Calu3 (cell line): ENCODE measurements at regions not wholly inside any gene's neighbourhood (a gene's known extent, or its start where the extent isn't known, plus 50 kb on each side); places are given as distances from the start of the nearest gene placed in this dataset.
"Not testable (repeated sequence)": the region's sequence is repeated elsewhere in the genome, so short reads cannot be mapped to it uniquely, and the experiment has no call there.

Source experiments
- BruUV-seq: library from RNA; stranded (reverse); fragments of 400-500 nt; replicated peaks from 2 replicates; lab custom pipeline; 2021; lab: Mats Ljungman, UMichigan
- CTCF ChIA-PET: fragments of 300-600 bp; sonication (Branson Sonifier 250); formaldehyde crosslinking; loops from one replicate; lab custom pipeline; 2022; ENCODE audit warnings: antibody characterized with exemption; lab: Charles Lee
- DNase-seq: peaks from one replicate; pipeline ENCODE4 v3.0.0; 2022
- H3K27ac Mint-ChIP-seq: one replicate; pipeline ENCODE4 v1.8.0; 2022; ENCODE audit warnings: mixed read lengths; ENCODE audit not compliant: unreplicated experiment
- H3K27me3 Mint-ChIP-seq: one replicate; pipeline ENCODE4 v1.8.0; 2022; ENCODE audit warnings: mixed read lengths; ENCODE audit not compliant: unreplicated experiment
- H3K36me3 Mint-ChIP-seq: one replicate; pipeline ENCODE4 v1.8.0; 2022; ENCODE audit warnings: mild to moderate bottlenecking, moderate library complexity, mixed read lengths; ENCODE audit not compliant: insufficient read depth, unreplicated experiment
- H3K4me1 Mint-ChIP-seq: one replicate; pipeline ENCODE4 v1.8.0; 2022; ENCODE audit warnings: mild to moderate bottlenecking, low read depth, mixed read lengths; ENCODE audit not compliant: unreplicated experiment
- H3K4me3 Mint-ChIP-seq: one replicate; pipeline ENCODE4 v1.8.0; 2022; ENCODE audit warnings: mild to moderate bottlenecking, low read depth, moderate library complexity, mixed read lengths; ENCODE audit not compliant: unreplicated experiment
- H3K9me3 Mint-ChIP-seq: one replicate; pipeline ENCODE4 v1.8.0; 2022; ENCODE audit warnings: low read depth, mixed read lengths; ENCODE audit not compliant: unreplicated experiment
- intact Hi-C: fragments of 100-400 bp; cut with micrococcal nuclease; formaldehyde crosslinking; loops from one replicate; pipeline ENCODE4 v1.10.0; 2022; ENCODE audit not compliant: unreplicated experiment

DNA sequence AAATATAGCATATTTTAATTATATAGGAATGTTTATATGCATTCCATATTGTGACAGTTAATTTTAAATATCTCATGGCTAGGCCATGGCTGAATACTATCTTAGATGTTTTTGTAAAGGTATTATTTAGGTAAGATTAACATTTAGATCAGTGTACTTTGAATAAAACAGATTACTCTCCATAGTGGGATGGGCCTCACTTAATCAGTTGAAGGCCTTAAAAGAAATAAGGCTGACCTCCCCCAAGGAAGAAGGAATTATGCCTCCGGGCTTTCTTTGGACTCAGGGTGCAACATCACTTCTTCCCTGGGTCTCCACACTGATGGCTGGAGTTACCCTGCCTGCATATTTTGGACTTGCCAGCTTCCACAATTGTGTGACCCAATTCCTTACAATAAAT, 113.4 kb downstream of the SEPTIN7 start:
- H3K27me3 Mint-ChIP-seq, H3K9me3 Mint-ChIP-seq, BruUV-seq, H3K4me3 Mint-ChIP-seq, H3K27ac Mint-ChIP-seq, CTCF ChIA-PET, H3K36me3 Mint-ChIP-seq, intact Hi-C loops, DNase-seq, H3K4me1 Mint-ChIP-seq: not testable (repeated sequence)

DNA sequence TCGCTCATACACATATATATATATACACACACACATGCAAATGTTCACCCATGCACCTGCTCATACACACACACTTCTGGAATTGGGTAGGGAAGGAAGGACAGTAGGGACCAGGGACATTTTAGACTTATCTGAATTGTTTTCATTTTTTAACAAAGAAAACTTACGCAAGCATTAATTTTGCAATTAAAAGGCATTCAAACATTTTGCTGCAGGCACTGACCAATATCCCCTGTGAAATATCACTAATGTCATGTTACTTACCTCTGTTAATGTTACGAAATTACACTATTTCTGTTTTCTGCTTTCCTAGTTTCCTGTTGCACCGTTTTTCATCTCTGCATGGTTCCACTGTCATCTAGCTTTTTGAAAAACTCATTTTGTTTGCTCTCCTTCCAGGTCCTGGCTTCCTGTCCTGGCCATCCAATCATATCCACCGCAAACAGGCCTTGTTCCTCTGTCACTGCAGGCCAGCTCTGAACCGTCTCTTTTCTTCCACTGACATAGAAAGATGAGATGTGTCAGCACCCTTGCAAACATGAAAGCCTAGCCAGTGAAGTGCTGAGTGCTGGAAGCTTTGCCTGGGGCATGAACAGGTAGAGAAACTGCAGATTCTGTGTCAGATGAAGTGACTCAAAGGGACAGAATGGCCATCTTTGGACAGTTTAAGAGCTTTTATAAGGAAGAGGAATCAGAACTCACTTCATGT, 114.5 kb downstream of the SEPTIN7 start:
- DNase-seq, H3K36me3 Mint-ChIP-seq, H3K9me3 Mint-ChIP-seq, CTCF ChIA-PET, BruUV-seq, H3K4me3 Mint-ChIP-seq, H3K27me3 Mint-ChIP-seq, intact Hi-C loops, H3K27ac Mint-ChIP-seq, H3K4me1 Mint-ChIP-seq: not testable (repeated sequence)

DNA sequence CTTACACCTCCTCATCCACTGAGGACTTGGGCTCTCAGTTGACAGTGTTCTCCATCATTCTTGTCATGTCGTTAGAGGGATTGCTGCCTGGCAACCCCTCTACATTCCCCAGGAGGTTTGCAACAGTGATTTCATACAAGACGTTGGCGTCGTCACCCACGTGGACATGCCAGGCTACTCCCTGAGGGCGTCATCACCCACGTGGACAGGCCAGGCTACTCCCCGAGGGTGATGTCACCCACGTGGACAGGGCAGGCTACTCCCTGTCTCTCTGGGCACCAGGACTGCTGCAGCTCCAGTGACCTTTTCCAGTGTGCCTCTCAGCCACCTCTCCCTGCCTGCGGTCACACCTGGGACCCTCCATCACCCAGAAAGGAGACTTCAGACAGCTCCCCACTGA, 117.4 kb downstream of the SEPTIN7 start:
- intact Hi-C loops, H3K27ac Mint-ChIP-seq, H3K4me3 Mint-ChIP-seq, H3K27me3 Mint-ChIP-seq, DNase-seq, H3K9me3 Mint-ChIP-seq, CTCF ChIA-PET, H3K4me1 Mint-ChIP-seq, H3K36me3 Mint-ChIP-seq, BruUV-seq: not testable (repeated sequence)

DNA sequence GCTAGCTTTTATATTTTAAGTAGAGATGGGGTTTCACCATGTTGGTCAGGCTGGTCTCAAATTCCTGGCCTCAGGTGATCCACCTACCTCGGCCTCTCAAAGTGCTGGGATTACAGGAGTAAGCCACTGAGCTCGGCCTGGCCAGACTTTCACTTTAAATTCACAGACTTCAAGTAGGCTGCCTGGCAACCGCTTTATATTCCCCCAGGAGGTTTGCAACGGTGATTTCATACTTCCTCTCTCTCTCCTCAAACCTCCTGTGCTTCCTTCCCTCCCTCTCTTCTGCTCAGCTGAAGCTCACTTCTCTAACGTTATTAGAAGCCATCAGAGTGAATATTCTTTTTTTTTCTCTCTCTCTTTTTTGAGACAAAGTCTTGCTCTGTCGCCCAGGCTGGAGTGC, 118.8 kb downstream of the SEPTIN7 start:
- BruUV-seq, result not testable (repeated sequence)

DNA sequence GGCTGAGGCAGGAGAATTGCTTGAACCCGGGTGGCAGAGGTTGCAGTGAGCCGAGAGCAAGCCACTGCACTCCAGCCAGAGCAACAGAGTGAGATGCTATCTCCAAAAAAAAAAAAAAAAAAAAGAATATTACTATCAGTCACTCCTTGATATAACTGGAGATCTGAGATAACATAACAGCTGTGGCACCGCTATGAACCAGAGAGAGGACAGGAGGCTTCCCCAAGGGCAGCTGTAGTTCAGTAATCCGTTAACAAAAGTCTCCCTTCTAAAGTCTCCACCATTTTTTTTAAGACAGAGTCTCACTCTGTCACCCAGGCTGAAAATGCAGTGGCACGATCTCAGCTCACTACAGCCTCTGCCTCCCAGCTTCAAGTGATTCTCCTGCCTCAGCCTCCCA, 120.5 kb downstream of the SEPTIN7 start:
- H3K4me3 Mint-ChIP-seq, H3K27ac Mint-ChIP-seq, DNase-seq, BruUV-seq, H3K36me3 Mint-ChIP-seq, H3K4me1 Mint-ChIP-seq, H3K27me3 Mint-ChIP-seq, intact Hi-C loops, H3K9me3 Mint-ChIP-seq: not testable (repeated sequence)
- CTCF ChIA-PET, result interaction anchor here (0.6 kb wide), 1 partner anchor 335 kb away, joined by 3 read pairs; no protein-coding TSS in a partner anchor

More for the DNA sequence above, 118.8 kb downstream of the SEPTIN7 start:
- H3K27ac Mint-ChIP-seq, intact Hi-C loops, H3K36me3 Mint-ChIP-seq, DNase-seq, H3K27me3 Mint-ChIP-seq, CTCF ChIA-PET, H3K4me1 Mint-ChIP-seq, H3K9me3 Mint-ChIP-seq, H3K4me3 Mint-ChIP-seq: not testable (repeated sequence)

DNA sequence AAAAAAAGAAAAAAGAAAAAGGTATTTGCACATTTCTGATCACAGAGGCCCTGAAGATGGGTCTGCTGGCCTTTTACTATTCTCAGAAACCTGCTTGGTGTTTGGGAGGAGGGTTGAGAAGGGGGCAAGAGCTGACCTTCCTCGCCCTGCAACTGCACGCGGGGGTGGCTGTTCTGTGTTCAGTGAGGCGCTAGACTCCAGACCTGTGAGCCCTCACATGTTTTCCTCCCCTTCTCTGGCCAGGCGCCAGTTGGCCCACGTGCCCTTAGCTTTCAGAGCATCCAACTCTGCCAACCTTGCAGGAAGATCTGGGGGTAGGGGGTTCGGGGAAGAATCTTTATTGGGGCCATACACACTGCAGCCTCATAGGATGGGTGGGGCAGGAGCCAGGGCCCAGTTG, 123.8 kb downstream of the SEPTIN7 start:
- CTCF ChIA-PET, result not testable (repeated sequence)

DNA sequence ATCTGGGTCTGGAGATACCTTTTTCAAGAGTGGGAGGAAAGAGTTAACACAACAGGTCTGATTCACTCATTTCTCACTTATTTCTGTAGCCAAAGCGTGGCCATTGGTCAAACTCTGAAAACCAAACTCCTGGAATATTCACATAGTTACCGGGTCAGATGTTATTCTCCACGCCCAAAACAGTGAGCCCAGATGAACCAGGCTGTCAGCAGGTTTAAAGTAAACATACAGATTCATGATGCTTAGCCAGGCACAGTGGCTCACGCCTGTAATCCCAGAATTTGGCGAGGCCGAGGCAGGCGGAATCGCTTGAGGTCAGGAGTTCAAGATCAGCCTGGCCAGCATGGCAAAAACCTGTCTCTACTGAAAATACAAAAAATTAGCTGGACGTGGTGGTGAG, 126.1 kb downstream of the SEPTIN7 start:
- H3K9me3 Mint-ChIP-seq, BruUV-seq, DNase-seq, H3K36me3 Mint-ChIP-seq, H3K4me3 Mint-ChIP-seq, intact Hi-C loops, H3K27ac Mint-ChIP-seq, CTCF ChIA-PET, H3K4me1 Mint-ChIP-seq, H3K27me3 Mint-ChIP-seq: not testable (repeated sequence)

More for the DNA sequence above, 123.8 kb downstream of the SEPTIN7 start:
- H3K27ac Mint-ChIP-seq, BruUV-seq, H3K4me3 Mint-ChIP-seq, DNase-seq, H3K9me3 Mint-ChIP-seq, H3K4me1 Mint-ChIP-seq, intact Hi-C loops, H3K27me3 Mint-ChIP-seq, H3K36me3 Mint-ChIP-seq: not testable (repeated sequence)

DNA sequence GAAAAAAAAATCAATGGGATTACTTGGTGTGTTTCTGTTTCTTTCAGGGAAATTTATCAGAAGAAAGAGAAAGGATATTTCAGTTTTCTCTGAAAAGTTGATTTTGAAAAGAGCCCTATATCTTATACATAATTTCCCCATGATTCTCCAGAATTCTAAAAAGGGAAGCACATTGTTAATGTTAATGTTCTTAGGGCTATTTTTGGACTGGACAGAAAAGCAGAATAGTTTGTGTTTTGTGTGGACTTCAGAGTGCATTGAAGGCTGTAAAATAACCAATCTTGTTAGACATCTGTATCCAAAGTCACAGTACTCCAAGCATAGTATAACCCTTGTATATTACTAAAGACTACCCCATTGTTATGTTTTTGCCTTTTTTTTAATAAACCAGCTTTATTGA, 130.3 kb downstream of the SEPTIN7 start:
- H3K36me3 Mint-ChIP-seq, H3K4me1 Mint-ChIP-seq, intact Hi-C loops, BruUV-seq, H3K27ac Mint-ChIP-seq, H3K4me3 Mint-ChIP-seq, DNase-seq, H3K27me3 Mint-ChIP-seq, H3K9me3 Mint-ChIP-seq: not testable (repeated sequence)
- CTCF ChIA-PET, result interaction anchor here (0.7 kb wide), 2 partner anchors 528 to 529 kb away, joined by 3 read pairs; no protein-coding TSS in a partner anchor

DNA sequence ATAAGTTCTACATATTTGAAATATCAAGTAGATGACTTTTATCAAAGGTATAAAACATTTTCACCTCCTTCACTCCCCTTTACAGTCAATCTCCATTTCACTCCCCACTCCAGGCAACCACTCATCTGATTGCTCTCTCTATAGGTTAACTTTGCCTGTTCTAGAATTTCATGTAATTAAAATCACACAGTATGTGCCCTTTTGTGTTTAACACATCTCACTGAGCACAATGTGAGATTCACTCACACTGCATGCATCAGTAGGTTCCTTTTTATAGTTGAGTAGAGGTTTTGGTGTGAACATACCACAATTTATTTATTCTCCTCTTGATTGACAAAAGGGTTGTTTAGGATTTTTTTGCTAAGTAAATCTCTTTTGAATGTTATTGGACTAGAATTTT, 130.7 kb downstream of the SEPTIN7 start:
- H3K4me3 Mint-ChIP-seq, BruUV-seq, intact Hi-C loops, H3K9me3 Mint-ChIP-seq, DNase-seq, H3K27me3 Mint-ChIP-seq, H3K27ac Mint-ChIP-seq, H3K4me1 Mint-ChIP-seq, H3K36me3 Mint-ChIP-seq: not testable (repeated sequence)
- CTCF ChIA-PET, result interaction anchor here (0.7 kb wide), 1 partner anchor 529 kb away, joined by 3 read pairs; no protein-coding TSS in a partner anchor

DNA sequence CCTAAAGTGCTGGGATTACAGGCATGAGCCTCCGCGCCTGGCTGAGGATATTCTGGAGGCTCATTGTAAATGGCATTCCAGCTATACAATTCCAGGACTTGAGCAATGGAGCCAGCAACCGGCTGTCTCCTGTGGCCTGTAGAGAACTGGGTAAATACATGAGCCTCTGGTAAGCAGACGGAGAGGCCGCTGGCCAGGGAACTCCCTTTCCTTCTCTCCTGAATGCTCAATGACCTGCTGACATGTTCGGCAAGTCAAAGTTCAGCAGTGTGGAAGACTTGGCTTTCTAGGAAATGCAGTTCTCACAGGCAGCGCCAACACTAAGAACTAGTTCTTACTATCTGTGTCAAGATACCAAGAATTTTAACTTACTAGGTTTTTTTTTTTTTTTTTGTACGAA, 139.8 kb downstream of the SEPTIN7 start:
- CTCF ChIA-PET, result interaction anchor here (0.7 kb wide), 1 partner anchor 31 kb away, joined by 3 read pairs; no protein-coding TSS in a partner anchor
- intact Hi-C loops, DNase-seq, H3K9me3 Mint-ChIP-seq, H3K4me3 Mint-ChIP-seq, H3K4me1 Mint-ChIP-seq, H3K27ac Mint-ChIP-seq, BruUV-seq, H3K36me3 Mint-ChIP-seq, H3K27me3 Mint-ChIP-seq: not testable (repeated sequence)
